GM19372 (cell line): ENCODE measurements at regions not wholly inside any gene's neighbourhood (a gene's known extent, or its start where the extent isn't known, plus 50 kb on each side); places are given as distances from the start of the nearest gene placed in this dataset.

Experiments
- ATAC-seq: cut with Tn5 transposase; IDR thresholded peaks from one replicate; pipeline ENCODE4 v1.9.1; 2021; ENCODE audit warnings: mild to moderate bottlenecking, low read depth, moderate library complexity; ENCODE audit not compliant: unreplicated experiment

- no peak for ATAC-seq
These were observed 328.0 kb downstream of the NPHP4 start for GRCh38 chr1:5664081-5664768.

GRCh38 chr1:5662744-5663126 is 329.5 kb downstream of the NPHP4 start:
- no peak for ATAC-seq

GRCh38 chr1:5662086-5662743 is 330.0 kb downstream of the NPHP4 start:
- ATAC-seq = no peak

- ATAC-seq = no peak
These were observed 330.8 kb downstream of the NPHP4 start for GRCh38 chr1:5661196-5662085.

GRCh38 chr1:5660141-5660935 is 331.9 kb downstream of the NPHP4 start:
- no peak for ATAC-seq

GRCh38 chr1:5659606-5660005 is 332.6 kb downstream of the NPHP4 start:
- no peak for ATAC-seq

GRCh38 chr1:5658340-5659316 is 333.6 kb downstream of the NPHP4 start:
- no peak for ATAC-seq

GRCh38 chr1:5651964-5652821 is 340.0 kb downstream of the NPHP4 start:
- no peak for ATAC-seq

GRCh38 chr1:5651473-5651872 is 340.8 kb downstream of the NPHP4 start:
- no peak for ATAC-seq

GRCh38 chr1:5651027-5651410 is 341.2 kb downstream of the NPHP4 start:
- ATAC-seq = no peak

GRCh38 chr1:5650283-5651026 is 341.8 kb downstream of the NPHP4 start:
- no peak for ATAC-seq

GRCh38 chr1:5649795-5650194 is 342.4 kb downstream of the NPHP4 start:
- ATAC-seq = no peak

GRCh38 chr1:5649166-5649551 is 343.1 kb downstream of the NPHP4 start:
- no peak for ATAC-seq

GRCh38 chr1:5648410-5649165 is 343.6 kb downstream of the NPHP4 start:
- ATAC-seq = no peak

GRCh38 chr1:5647234-5647633 is 345.0 kb downstream of the NPHP4 start:
- no peak for ATAC-seq

- ATAC-seq = no peak
These were observed 345.6 kb downstream of the NPHP4 start for GRCh38 chr1:5646486-5647149.

GRCh38 chr1:5645929-5646328 is 346.3 kb downstream of the NPHP4 start:
- ATAC-seq = no peak
